Endothelial cell of umbilical vein (primary cell): ENCODE measurements at regions not wholly inside any gene's neighbourhood (a gene's known extent, or its start where the extent isn't known, plus 50 kb on each side); places are given as distances from the start of the nearest gene placed in this dataset.

Source experiments
- CTCF ChIP-seq, 2 donors: IDR thresholded peaks; 1 replicate in 1 of 2; 2 replicates in 1 of 2; pipeline ENCODE4 v1.5.1; 2011; ENCODE audit warnings: low read length in 2 of 2, mild to moderate bottlenecking in 2 of 2, moderate library complexity in 2 of 2, control low read depth in 1 of 2, inconsistent platforms in 1 of 2, low read depth in 1 of 2; ENCODE audit not compliant: insufficient read depth in 1 of 2; ENCODE audit errors: extremely low read depth in 1 of 2
- EZH2 ChIP-seq: IDR thresholded peaks from 2 replicates; pipeline ENCODE4 v1.6.1; 2012; ENCODE audit warnings: borderline replicate concordance, low read depth, mild to moderate bottlenecking, moderate library complexity, low read length, inconsistent platforms; ENCODE audit not compliant: severe bottlenecking
- MAX ChIP-seq: IDR thresholded peaks from 2 replicates; pipeline ENCODE4 v1.6.1; 2011; ENCODE audit not compliant: insufficient read depth, insufficient read length
- MYC ChIP-seq: IDR thresholded peaks from one replicate; pipeline ENCODE4 v1.6.1; 2011; ENCODE audit warnings: mild to moderate bottlenecking, low read depth, low read length
- POLR2A ChIP-seq: IDR thresholded peaks from 2 replicates; pipeline ENCODE4 v1.6.1; 2012; ENCODE audit warnings: low read depth, mild to moderate bottlenecking, control low read depth, low read length
- POLR2AphosphoS5 ChIP-seq: IDR thresholded peaks from 2 replicates; pipeline ENCODE4 v1.6.1; 2012; ENCODE audit warnings: low read depth, mild to moderate bottlenecking, control low read depth, low read length, moderate library complexity; ENCODE audit not compliant: insufficient read depth

GRCh38 chr18:60784161-60784560, 411.6 kb upstream of the MC4R start:
- TF ChIP-seq CTCF (IDR thresholded peaks at IDR 0.05; ENCODE audit: extremely low read depth in 1 of 2, insufficient read depth in 1 of 2, low read depth in 1 of 2, low read length in 2 of 2) (no peak), EZH2 (no peak), POLR2AphosphoS5 (no peak), POLR2A (no peak), MAX (no peak), MYC (no peak)
